Femur (tissue), 1 donor: ENCODE measurements at regions not wholly inside any gene's neighbourhood (a gene's known extent, or its start where the extent isn't known, plus 50 kb on each side); places are given as distances from the start of the nearest gene placed in this dataset.

Experiments
- DNase-seq: peaks from one replicate; pipeline ENCODE4 v3.0.0-alpha.2; 2017

DNA sequence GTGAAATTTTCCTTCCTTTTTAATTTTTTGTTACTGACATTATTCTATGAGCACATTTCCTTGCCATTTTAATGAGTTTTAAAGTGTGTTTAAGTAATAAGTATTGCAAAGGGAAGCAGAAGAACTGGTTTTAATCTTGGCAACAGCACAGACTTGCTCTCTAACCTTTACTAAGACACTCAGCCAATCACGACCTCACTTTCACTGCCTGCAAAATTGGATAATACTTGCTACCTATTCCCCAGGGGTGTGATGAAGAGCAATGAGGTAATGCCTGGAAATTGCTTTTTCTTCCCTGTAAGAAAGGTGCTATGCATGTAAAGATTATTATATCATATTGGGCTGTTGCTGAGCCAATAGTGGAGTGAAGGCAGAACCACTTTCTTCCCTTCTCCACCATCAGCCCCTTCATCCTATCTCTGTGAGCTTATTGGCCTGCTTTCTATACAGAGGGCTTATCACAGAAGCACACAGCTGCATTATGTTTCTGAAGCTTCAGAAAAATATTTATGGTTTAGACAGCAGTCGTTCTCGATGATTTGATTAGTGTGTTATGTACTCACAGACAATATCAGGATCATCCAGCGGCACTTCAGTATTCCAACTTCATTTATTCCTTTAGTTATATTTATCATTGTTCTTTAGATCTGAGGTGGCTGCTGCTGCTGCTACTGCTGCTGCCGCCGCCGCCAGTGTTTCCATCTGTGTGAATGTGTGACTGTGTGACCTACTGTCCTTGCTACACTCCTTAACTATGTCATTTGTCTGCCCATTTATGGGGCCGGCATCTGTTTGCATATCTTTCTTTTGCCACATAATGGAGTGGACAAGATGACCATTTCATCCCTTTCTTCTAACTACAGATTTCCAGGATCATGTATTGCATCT, 255.1 kb downstream of the C4orf33 start:
- DNase-seq: peak; percentile 31

DNA sequence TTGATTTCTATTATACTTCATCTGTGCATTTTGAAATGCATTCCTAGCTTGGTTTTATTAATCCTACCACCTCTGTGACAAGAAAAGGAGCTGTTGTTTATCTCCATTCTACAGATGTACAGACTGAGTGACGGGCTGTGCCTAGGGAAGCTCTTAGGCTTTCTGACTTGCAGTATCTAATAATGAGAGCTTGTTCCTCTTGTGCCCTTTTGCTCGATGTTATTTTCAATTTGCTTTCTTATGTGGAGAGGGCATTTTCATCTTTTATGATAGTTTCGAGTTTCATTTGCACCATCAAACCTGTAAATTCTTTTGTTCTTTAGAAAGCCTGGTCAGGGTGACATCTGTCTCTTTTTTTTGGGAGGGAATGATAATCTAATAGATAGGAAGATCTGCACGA, 256.5 kb downstream of the C4orf33 start:
- no peak for DNase-seq

DNA sequence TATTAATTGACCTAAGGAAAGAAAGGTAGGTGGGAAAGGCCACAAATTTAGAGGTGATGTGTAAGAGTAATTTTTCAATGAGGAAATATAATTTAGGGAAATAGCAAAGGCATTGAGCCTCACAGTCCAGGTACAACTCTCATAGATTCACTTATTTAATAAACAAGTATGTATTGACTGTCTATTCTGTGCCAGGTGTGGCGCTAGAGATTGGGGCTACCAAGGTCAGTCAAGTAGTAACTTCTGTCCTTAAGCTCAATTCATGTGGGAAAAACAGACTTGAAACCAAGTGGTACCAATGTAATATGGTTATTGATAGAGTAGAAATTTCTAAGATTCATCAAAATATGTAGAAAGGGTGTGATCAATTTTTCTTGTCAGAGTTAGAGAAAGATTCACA, 257.5 kb downstream of the C4orf33 start:
- no peak for DNase-seq

DNA sequence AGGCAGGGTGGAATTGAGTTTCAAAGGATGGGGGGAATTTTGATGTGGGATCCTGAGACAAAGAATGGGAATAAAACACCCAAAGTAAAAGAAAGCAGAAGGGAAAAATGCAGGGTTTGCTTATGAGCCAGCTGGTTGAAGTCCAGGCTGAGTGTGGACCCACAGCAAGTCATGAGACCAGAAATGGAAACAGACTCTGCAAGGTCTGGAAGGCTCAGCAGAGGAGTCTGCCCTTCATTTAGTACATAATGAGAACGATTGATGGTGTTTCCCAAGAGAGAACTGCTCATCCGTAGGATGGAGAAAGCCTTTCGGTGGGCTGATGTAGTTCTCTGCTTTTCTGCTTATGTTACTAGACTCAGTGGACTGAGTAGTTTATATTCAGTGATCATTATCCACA, 259.1 kb downstream of the C4orf33 start:
- DNase-seq: no peak

DNA sequence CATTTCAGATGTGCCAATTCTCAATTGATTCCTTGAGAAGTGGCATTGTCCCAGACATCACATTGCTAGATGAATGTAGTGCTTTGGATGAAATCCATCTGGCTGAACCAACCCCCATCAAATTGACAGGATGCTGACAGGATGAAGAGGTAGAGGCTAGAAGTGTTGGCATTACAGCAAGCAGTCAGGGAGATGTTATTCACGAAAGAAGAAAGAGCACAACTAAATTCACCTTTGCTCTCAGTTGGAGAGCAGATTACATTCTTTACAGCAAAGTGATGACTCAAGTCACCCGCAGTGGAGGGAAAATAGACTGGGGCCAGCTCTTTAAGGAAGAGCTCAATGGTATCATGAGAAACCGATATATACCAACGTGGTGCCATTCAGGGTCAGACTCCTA, 259.6 kb downstream of the C4orf33 start:
- DNase-seq: no peak

DNA sequence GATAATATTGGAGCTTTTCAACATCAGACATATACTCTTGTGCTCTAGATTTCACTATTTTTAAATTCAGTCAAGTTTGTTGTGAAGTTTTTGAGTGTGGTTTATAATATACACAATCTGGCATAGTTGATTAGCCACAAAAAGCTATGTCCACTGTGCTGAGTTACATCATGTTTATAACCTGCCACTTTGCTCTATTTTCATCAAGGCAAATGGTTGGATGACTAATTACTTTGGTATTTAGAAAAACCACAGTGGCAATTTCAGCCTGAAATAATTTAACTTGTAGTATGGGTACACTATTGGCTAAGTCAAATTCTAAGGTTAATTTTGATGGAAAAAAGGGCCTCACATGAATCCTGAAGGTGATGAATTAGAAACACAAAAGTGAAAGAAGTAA, 262.6 kb downstream of the C4orf33 start:
- no peak for DNase-seq

DNA sequence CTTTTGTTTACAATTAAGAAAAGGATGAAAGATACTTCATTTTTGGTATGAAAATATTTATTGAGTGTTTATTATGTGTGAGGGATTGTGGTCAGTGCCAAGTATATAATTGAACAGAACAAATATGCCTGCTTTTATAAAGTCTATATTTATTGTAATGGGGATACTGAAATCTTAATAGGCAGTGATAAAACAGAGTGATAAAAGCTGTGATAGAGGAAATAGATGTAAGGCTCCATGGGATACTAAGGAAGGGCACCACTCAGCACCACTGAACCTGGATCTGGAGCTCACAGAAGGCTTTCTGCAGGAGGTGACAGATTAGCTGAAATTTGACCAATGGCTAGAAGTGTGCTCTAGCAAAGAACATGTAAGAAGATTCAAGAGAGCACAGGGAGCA, 263.5 kb downstream of the C4orf33 start:
- no peak for DNase-seq

DNA sequence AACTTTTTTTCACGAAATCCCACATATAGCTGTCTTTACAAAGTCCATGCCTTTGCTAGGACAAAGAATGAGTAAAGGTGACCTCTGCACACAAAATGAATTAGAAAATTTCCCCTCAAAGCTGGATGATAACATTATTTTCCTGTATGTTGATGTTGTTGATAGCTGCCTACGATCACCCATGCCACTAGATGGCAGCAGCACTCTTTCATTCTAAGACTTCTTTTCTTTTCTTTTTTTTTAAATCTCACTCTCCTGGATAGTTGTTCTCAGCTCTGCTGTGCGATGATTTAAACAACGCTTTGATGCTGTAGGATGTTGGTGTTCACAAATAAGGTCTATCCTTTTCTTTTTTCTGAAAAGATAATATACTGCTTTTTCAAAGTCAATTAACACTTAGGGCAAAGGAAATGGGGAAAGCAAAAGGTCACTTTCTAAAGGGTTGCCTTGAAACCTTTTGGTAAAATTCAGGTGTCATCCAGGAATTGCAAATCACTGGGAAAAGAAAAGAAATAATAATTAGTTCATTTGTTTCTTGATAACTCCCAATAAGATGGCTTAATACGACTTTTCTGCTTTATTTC, 266.8 kb downstream of the C4orf33 start:
- DNase-seq: peak; percentile 60

DNA sequence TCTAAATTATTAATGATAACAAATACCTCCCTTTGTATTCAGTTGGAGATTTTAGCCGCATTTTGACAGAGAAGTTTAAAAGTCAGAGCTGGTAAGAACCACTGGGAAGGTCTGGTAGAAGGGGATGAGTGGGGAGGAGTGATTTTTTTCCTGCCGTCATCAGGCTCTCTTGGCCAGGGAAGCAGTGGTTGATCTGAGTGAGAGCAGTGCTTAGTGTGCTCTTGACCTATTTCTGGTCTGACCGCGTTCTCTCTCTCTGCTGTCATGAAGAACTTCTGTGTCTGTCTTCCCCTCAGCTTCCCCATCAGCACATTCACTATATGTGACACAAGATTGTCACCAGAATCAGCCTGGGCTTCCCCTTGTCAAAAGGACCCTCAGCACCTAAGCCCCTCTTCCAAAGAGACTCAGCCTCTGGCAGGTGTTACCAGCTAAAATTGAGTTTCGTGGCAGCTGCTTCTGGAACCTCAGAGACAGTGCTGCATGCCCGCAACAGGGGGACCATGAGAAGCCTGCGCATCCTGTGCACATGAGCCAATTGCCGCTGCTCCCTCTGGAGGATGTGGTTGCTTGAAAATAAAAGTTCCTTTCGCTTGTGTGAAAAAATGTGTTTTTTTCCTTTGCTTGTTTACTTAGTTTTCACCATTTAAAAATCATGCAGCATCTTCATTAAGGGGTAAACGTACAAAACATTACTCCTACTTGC, 268.9 kb downstream of the C4orf33 start:
- DNase-seq: no peak

DNA sequence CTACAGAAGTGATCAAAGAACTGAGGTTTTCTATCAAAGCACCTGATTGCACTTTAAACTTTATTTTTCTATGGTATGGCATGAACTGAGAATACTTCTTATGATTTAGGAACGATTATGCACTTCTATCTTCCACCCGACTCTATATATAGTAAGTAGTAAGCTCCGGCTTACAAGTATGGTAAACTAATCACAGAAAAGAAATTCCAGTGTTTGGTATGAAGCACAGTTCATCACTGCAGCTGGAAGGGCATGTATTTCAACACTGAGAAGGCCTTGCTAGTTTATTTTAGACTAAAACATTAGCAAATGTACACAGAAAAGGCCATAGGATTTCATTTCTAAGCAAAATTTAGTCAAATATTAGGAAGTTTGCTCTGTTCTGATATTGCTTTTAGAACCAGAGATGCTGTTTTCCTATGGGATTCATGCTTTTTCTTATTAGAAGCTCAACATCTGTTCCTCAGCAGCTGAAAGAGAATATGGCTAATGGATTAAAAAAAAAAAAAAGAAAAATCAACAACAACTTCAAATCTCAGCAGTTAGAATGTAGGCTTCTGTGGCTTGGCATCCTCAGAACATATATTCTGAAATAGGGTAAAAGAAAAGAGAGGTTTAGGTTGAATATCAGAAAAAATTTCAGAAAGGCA, 273.5 kb downstream of the C4orf33 start:
- no peak for DNase-seq

DNA sequence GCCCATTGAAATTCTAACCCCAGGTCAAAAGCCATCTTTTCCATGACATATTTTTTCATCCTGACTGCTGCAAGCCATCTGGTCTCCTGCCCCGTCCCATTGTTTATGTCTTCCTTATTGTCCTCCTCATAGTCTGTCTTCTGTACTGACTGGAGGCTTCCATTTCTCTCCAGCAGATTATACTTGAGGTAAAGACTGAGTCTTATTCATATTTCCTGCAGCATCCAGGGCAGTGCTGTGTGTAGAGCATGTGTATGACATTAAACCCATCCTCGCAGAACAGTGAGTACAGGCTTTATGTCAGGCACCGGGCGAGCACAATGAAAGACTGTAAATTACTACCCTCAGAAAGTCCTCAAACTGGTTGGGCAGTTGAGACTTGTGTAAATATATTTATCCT, 275.1 kb downstream of the C4orf33 start:
- no peak for DNase-seq

DNA sequence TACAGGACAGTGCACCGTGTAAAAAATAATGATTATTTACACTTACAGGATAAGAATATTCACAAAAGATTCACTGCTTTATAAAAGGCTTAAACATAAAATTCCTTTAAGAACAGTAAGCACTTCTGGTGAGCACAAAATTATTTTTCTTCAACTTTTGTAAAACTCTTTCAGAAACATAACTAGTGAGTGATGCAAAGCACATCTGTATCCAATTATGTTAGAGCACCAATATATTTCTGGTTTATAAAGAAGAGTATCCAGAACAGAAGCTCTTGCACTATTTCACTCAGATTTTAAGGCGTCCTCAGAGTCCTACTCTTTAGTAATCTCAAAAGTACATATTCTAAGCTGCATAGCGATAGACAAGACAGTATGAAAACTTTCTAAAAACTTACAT, 276.0 kb downstream of the C4orf33 start:
- DNase-seq: no peak

DNA sequence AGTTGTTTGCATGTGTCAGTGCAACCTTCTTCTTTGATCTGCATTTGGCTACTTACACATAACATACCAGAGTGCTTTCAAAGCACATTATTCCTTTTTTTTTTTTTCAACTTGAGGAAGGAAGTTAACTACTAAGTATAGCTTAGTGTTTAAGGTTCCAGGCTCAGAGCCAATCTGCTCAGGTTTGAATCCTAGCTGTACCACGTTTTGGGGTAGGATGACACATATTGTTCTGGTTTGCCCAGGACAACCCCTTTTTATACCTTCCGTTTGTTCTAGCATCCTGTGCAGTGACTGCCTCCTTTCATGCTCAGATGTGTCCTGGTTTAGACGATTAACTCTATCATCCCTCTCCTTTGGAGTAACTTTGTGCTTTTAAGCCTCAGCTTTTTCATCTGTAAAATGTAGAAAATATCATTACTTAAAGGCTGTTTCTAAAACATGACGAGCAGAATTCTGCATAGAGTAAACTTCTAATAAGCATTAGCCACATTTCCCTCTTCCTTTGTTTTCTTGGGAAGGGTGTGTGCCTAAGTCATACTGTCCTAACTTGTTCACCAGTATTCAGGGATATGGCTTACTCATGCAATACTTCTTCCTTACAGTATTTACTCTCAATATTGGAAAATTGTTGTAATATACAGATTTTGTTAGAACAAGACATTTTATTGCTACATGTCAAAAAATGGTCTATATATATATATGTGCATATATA, 281.3 kb downstream of the C4orf33 start:
- no peak for DNase-seq

DNA sequence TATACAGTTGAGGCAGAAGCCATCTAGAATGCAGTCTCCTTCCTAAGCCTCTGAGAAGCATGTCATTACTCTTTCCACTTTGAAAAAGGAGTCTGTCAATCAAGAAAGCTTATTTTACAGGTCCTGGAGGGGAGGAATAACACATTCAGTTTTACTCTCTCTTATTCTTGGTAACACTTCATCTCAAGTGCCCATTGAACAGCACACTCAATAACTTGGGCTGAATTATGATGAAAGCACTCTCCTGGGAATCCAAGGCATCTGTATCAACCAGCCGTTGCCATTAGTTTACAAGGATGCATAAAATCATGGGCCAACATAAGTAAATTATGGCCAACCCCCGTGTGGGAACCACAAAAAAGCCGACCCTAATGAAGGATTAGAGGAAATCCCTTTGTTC, 282.4 kb downstream of the C4orf33 start:
- no peak for DNase-seq

DNA sequence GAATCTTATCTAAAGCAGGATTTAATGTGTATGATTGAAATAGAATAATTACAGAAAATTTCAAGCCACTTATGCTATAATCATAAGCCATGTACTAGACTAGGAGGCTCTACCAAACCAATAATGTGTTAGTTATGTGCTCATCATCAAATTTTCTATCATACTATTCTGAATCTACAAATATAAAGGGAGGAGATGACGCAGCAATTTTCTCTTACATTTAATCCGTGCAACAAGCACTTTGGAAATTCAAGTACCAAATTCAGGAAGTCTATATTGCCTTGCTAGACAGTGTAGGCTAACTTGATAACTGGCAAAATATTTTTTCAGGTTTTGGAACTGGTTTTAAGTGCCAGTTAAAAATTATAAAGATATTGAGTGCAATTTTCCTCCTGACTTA, 283.5 kb downstream of the C4orf33 start:
- DNase-seq: no peak

DNA sequence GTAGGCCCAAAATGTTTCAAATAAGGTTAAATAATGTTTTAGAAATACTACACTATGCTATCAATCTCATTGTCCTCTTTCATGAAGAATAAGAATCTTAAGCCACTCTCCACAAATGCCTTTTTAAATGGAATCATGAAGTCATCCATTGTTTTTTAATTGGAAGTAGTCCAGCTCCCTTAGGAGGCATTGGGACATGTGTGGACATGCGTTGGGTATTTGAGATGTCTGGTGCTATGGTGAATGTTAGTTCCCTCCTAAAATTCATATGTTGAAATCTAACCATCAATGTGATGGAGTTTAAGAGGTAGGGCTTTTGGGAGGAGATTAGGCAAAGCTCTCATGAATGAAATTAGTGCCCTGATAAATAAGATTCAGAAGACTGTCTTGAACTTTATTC, 289.0 kb downstream of the C4orf33 start:
- no peak for DNase-seq

DNA sequence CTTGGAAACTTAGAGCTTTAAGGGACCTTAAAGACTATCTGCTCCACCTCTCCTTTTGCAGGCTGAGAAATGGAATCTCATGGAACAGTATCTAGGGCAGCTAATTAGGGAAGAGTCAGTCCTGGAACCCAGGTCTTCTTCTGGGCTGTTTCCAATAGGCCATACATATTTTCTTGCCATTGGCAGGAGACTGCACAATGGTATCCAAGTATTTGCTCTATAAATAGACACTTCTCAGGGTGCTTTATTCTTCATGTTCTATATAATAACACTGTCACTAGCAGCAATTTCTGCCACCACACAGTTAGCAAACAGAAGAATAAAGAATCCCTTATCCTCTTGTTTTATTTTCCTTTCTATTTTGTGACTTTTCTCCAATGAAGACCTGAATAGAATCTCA, 291.7 kb downstream of the C4orf33 start:
- no peak for DNase-seq

DNA sequence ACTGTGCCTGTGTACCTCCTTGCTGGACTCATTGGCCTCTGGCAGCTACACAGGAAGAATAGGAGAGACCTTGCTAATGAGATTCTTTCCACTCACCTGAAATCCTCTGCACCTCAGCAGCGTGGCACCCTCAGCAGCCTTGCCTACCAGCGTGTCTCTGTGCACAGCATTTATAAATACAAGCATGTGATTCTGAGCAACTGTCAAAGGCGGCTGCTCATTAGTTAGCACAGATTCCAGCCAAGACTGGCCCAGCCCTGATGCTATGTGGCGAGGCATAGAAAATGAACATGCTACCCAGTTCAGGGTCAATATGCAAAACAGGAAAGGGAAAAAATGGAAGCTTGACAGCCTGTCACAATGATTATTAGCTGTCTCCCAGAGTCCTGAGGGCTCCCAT, 298.0 kb downstream of the C4orf33 start:
- DNase-seq: no peak

DNA sequence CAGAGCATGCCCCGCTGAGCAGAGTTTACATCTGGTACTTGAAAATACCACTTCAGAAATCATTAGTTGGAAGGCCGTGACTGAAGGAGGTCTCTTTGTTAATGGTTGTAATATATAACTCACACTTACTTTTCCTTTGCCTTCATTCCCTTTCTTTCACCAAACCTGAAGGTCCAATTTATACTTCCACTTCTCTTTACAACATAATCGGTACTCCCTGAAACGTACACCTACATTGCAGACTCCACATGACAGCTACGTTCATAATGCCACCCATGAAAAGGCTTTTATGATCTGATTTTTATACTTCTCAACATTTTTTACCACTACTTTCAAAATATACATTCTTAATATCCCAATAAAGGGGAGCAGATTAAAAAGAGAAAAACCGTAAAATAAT, 298.7 kb downstream of the C4orf33 start:
- no peak for DNase-seq

DNA sequence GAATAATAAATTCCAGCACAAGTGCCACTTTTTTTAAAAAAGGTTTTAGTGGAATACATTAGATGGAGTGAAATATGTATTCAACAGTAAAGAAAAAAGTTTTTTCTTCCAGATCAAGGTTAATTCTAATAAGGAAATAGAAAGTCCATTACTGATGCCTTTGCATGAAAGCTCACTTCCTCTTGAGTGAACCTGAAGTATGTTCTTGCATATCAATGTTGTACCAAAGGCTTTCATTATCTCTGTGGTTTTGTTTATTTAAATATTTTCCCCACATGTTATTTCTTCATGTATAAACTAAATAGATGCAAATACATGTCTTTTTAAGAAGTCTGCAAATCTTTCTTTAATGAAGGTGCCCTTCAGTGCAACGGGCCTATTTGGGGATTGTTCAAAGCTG, 307.9 kb downstream of the C4orf33 start:
- no peak for DNase-seq

DNA sequence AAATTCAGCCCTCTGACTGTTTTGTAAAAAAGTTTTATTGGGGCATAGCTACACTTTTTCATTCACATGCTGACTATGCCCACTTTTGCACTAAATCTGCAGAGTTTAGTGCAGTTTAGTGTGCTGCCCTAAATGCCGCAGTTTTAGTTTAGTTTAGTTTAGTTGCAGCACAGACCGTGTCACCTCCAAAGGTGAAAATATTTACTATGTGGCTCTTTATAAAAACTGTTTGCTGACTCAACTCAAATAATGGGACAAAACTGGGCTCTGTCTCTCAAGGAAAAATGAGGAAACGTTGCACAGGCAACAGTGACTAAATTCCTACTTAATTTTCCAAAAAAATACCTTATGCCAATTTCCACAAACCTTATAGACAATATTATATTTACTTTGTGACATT, 314.2 kb downstream of the C4orf33 start:
- no peak for DNase-seq

DNA sequence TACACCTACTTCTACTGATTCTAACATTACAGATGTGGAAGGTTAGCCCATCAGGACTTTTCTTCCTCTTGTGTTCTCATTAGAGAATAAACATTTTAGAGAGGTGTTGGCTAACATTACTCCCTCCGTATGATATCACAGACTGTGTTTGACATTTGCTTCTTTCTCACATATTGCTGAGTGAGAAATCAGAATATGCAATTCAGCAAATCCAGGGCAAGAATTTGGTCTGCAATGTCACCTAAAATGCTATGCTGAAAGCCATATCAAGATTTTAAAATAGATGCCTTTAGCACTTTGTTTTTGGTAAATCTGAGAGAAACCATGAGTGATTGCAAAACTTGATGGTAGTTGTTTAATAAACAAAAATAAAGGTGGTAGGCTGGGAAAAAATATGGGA, 319.1 kb downstream of the C4orf33 start:
- no peak for DNase-seq

DNA sequence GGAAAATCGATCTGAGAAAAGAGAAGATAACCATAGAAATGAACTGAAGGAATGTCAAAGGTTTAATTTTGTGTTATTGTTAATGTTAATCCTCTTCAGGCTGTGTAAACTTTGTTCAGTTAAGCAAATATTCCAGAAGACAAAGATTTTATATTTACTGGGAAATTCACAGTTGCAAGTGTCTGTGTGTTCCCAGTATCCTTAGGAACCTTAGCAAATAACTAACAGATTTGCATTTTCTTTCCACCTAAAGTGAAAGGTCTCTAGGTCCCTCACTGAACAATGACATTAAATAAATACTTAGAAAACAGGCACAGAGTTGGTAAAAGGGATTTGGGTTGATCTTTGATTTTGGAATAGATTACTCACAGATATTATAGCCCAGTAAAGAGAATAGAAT, 324.7 kb downstream of the C4orf33 start:
- DNase-seq: no peak
